Astrocyte of the cerebellum (primary cell): ENCODE measurements at regions not wholly inside any gene's neighbourhood (a gene's known extent, or its start where the extent isn't known, plus 50 kb on each side); places are given as distances from the start of the nearest gene placed in this dataset.

Experiments used
- DNase-seq: peaks from one replicate; pipeline ENCODE4 v3.0.0-alpha.2; 2011; ENCODE audit warnings: low read depth
- H3K4me3 ChIP-seq: 2 replicates; pipeline ENCODE4 v1.5.1; 2011; ENCODE audit warnings: mild to moderate bottlenecking, low read depth, low read length, moderate library complexity
- in situ Hi-C: cut with HindIII; loops from 2 replicates; pipeline ENCODE4 v1.10.0; 2017; ENCODE audit warnings: low sequenced_read_pairs
- TF ChIP-seq, protein P1 (sequence below): IDR thresholded peaks from 2 replicates; pipeline ENCODE4 v1.5.1; 2012; ENCODE audit warnings: low read length, low read depth, moderate library complexity, mild to moderate bottlenecking; ENCODE audit errors: missing control alignments

- DNase-seq: no peak
- in situ Hi-C loops: no loop called here
- no peak overlapping the region for H3K4me3 ChIP-seq
- TF ChIP-seq, protein P1, sequence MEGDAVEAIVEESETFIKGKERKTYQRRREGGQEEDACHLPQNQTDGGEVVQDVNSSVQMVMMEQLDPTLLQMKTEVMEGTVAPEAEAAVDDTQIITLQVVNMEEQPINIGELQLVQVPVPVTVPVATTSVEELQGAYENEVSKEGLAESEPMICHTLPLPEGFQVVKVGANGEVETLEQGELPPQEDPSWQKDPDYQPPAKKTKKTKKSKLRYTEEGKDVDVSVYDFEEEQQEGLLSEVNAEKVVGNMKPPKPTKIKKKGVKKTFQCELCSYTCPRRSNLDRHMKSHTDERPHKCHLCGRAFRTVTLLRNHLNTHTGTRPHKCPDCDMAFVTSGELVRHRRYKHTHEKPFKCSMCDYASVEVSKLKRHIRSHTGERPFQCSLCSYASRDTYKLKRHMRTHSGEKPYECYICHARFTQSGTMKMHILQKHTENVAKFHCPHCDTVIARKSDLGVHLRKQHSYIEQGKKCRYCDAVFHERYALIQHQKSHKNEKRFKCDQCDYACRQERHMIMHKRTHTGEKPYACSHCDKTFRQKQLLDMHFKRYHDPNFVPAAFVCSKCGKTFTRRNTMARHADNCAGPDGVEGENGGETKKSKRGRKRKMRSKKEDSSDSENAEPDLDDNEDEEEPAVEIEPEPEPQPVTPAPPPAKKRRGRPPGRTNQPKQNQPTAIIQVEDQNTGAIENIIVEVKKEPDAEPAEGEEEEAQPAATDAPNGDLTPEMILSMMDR: no peak
These were observed 366.2 kb upstream of the TMEM229A start for GRCh38 chr7:124398937-124399552.

- in situ Hi-C loops: no loop called here
- no peak for DNase-seq
- no peak overlapping the region for H3K4me3 ChIP-seq
- TF ChIP-seq, protein P1: no peak
These were observed 364.3 kb upstream of the TMEM229A start for GRCh38 chr7:124397134-124397533.

- no peak for DNase-seq
- in situ Hi-C loops: no loop called here
- TF ChIP-seq, protein P1: no peak
- H3K4me3 ChIP-seq: no peak overlapping the region
These were observed 357.4 kb upstream of the TMEM229A start for GRCh38 chr7:124390301-124390700.

DNA sequence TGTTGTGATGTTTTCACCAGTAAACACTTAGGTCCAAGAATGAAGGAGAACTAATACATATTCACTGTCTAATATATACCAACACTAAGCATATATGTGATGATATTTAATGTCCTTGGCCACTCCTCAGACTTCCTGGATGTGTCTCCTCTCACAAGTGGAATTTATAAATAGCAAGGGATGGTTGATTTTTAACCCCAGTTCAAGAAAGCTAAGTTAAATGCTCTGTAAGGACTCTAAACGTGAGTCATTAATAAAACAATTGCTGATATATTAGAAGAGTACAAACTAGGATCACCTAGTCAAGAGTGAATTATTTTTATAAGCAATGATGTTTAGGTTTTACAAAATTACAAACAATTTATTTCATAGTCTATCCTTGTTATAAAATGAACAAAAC, 355.9 kb upstream of the TMEM229A start:
- DNase-seq: no peak
- TF ChIP-seq, protein P1: no peak
- H3K4me3 ChIP-seq: no peak overlapping the region
- in situ Hi-C loops: no loop called here

- H3K4me3 ChIP-seq: no peak overlapping the region
- TF ChIP-seq, protein P1: no peak
- in situ Hi-C loops: no loop called here
- no peak for DNase-seq
These were observed 354.2 kb upstream of the TMEM229A start for GRCh38 chr7:124387056-124387455.

DNA sequence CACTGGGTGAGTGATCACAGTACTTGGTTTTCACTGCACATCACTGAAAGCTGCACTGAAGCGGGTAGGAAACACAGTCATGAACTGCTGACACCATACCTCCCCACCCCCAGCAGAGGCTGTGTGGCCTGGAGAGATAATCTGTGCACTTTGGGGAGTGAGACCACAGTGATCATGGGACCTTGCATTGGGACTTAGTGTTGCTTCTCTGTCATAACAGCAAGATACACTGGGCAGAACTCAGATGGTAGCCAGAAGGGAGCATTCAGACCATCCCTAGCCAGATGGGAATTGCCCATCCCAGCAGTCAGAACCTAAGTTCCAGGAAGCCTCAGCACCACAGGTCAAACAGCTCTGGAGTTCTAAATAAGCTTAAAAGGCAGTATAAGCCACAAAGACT, 346.4 kb upstream of the TMEM229A start:
- no peak overlapping the region for H3K4me3 ChIP-seq
- in situ Hi-C loops: no loop called here
- DNase-seq: no peak
- TF ChIP-seq, protein P1: no peak
